NCI-H1048 (cell line): ENCODE measurements at regions not wholly inside any gene's neighbourhood (a gene's known extent, or its start where the extent isn't known, plus 50 kb on each side); places are given as distances from the start of the nearest gene placed in this dataset.
"Not testable (repeated sequence)": the region's sequence is repeated elsewhere in the genome, so short reads cannot be mapped to it uniquely, and the experiment has no call there.

Experiments
- DNase-seq: peaks from one replicate; lab custom pipeline; 2025; lab: John Stamatoyannopoulos, UW

DNA sequence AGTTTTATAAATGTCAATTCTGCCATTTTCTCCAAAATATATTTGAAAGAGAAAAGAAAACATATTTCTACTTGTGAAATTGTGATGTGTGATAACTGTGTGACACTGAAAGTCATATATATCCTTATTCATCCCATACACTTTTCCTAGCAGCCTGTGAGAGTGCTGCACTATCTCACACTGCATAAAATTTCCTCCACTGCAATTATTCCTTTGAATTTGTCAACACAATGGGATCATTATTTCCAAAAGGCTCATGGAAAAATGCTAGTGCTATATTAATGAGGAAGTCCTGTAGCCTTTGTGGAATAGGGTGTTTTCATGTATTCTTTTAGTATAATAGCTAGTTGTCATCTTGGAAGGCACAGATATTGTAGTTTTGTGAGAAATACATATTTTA, 504.1 kb downstream of the RPL10L start:
- DNase-seq = no peak

DNA sequence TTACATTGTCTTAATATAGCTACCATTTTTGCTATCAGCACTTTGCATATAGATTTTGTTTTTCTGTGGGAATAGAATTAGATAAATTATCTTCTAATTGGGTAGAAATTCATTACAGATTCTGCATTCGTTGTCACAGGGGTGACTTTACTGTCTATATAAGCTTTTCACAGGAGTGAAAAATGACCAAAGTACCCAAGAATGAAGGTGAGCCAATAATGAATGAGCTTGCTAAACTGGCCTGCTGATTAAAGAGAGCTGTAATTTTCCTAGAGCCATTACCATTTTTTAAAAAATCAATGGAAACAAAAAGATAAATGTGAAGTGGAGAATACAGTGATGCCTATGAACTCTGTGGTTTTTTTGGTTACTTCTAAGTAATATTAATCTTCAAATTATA, 504.6 kb downstream of the RPL10L start:
- no peak for DNase-seq

- DNase-seq = no peak
Observed at GRCh38 chr14:46140445-46140844, 511.1 kb downstream of the RPL10L start.

DNA sequence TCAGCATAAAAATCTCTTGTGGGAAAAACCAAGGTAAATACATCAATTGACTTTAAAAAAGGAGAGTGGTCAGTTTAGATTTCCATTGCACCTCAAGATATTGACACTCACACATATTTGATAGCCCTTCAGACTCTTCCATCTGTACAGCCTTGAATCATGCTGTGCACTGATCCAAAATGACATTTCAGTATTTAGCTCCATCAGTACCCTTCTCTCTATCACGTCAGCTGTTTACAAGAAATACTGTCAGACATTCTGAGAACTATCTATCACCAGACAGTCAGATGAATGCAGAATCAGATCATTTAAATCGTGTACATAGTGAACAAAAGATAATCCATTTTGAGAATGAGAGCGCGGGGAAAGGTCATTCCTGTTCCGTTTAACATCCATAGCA, 511.9 kb downstream of the RPL10L start:
- DNase-seq = no peak

GRCh38 chr14:46137786-46138185, 513.8 kb downstream of the RPL10L start:
- no peak for DNase-seq

- no peak for DNase-seq
Observed at GRCh38 chr14:46136456-46136855, 515.1 kb downstream of the RPL10L start.

DNA sequence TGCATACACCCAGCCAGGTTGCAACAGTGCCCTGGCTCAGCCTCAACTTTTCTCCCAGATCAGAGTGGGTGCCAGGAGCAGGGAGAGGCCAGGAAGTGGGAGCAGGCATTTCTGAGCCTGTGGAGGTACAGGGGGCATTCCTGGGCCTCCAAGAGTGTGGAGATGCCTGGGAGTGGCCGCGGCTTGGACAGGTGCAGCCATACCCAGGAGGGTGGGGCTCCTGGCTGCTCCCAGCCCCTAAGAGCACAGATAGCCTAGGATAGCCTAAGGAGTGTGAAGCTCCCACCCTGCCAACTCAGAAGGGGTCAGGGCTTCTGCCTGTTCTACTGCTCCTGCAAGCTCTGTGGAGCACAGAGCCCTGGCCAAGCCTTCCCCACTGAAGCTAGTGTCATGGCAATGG, 543.4 kb downstream of the RPL10L start:
- no peak for DNase-seq

GRCh38 chr14:46100901-46101300, 550.7 kb downstream of the RPL10L start:
- not testable (repeated sequence) for DNase-seq

GRCh38 chr14:46091819-46092218, 559.8 kb downstream of the RPL10L start:
- DNase-seq = no peak

GRCh38 chr14:46087604-46088003, 564.0 kb downstream of the RPL10L start:
- DNase-seq = no peak

- no peak for DNase-seq
Observed at GRCh38 chr14:46074061-46074460, 577.5 kb downstream of the RPL10L start.

DNA sequence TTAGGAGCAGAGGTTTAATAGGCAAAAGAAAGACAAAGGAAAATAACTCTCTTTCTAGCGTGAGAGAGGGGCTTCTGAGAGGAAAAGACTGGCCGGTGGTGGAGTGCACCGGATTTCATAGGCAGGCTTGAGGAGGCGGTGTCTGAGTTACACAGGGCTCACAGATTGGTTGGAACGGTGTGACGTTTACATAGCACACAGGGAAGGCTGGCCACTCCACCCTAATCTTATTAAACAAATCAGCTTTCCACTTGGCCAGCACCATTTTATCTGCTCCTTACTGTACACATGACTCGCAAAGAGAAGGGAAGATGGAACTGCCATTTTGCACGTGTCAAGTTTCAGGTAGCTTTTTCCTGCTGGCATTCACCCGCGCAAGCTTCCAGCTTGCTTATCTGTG, 587.7 kb downstream of the RPL10L start:
- DNase-seq = no peak

GRCh38 chr14:46058964-46059563, 592.5 kb downstream of the RPL10L start:
- DNase-seq = no peak

DNA sequence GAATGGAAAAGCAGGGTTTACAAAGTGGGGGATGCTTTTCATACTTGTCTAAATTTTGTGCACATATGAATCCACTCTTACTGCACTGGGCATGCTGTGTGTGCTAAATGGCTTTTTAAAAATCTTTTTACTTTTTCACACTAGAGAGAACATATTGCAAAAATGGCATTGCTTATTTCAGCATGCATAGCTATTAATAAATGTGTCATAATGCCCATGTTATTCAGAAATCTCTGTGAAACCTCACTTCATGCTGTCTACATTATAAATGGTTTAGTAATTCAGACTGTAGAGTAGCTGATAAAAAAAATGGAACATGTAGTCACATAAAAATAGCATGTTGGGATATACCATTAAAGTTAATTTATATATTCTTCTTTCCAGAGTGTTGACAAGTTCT, 593.8 kb downstream of the RPL10L start:
- DNase-seq = no peak

GRCh38 chr14:46054526-46054925, 597.1 kb downstream of the RPL10L start:
- DNase-seq = no peak

GRCh38 chr14:46053221-46053620, 598.4 kb downstream of the RPL10L start:
- no peak for DNase-seq

DNA sequence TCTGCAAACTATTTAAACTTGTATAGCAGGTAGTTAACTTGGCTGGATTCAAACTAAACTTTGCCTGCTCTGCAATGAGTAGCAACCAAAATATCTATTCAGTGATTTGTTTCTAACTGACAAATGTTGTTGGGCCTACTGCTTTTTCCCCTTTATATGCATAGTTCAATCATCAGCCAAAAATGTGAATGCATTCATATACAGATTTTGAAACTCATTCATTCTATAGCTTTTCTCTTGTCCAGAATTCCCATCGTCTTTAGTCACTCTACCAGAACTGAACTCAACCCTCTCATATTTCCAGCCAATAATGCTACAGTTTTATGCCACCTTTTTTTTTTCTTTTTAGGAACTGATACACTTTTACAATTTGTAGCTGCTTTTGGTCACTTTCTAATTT, 599.8 kb downstream of the RPL10L start:
- no peak for DNase-seq

GRCh38 chr14:46048127-46048526, 603.5 kb downstream of the RPL10L start:
- DNase-seq = no peak

- DNase-seq = no peak
Observed at GRCh38 chr14:46036099-46036498, 615.5 kb downstream of the RPL10L start.

DNA sequence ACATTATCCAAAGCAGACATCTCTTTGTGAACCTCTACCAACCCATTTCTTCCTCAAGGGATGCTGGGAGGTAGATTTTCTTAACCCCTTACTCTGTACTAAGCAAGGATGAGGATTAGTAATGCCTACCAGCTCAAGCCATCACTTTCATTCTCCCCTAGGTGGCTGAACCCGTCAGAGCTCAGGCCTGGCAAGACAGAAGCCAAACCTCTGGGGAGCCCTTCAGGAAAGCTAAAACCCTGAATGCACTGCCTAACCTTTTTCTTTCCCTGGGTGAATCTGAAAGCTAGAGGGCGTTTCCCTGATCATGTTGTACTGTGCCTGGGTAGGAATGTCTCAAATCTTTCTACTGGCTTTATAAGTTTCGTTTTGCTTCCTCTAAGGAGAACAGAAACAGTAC, 617.3 kb downstream of the RPL10L start:
- no peak for DNase-seq

- DNase-seq = no peak
Observed at GRCh38 chr14:46018846-46019420, 632.6 kb downstream of the RPL10L start.

DNA sequence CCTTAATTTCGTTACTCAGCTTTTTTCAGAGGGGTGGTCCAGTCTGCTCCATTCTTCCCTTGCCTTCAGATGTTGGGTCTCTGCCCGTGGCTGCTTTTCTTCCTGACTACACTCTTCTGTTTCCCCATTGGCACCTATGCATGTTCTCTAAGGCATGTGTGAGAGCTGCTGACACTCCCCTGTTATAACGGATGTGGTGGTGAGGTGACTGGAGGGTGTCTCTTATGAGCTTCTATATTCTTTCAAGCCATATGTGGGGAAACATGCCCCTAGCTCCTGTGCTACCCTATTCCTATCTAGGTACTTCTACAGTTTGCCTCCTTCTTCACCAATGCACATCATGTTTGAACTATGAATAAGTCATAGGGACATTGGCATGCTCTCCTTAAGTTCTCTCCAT, 643.2 kb downstream of the RPL10L start:
- no peak for DNase-seq

DNA sequence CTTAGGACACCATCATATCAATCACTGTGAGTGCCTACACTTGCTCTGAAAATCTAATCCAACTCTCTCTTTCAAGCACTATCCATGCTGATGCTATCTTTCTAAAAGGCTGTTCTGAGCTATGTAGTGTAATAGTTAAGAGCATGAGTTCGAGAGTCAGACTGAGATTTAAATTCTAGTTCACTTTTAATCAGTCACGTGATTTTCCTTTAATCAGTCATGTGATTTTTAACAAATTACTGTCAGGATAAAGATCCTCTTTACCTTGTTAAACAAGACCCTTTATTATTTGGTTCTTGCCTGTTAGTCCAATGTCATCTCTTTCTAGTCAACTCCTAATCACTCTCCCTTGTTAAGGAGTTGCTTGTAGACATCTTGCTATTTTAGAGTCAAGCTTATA, 653.0 kb downstream of the RPL10L start:
- DNase-seq = no peak

DNA sequence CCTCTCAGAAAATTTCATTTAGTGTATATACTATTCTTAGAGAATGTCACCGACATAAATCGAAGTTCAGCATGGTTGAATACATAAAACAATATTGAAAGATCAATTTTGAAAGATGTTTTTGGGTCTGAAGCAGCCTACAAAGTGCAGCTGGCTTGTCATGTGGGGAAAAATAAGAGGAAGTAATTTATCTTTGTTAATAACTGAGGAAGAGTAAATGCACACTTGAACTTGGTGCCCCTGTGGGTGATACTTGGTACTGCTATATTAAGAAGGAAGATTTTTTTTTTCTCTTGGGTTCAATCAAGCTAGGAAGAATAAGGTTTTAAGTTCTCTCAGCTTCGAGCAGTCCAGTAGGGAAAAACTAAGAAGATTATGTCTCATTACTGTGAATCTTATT, 661.3 kb downstream of the RPL10L start:
- no peak for DNase-seq
